K562 (cell line): ENCODE measurements at regions not wholly inside any gene's neighbourhood (a gene's known extent, or its start where the extent isn't known, plus 50 kb on each side); places are given as distances from the start of the nearest gene placed in this dataset.

Source experiments
- ATAC-seq: fragments of 200-7000 bp; cut with Tn5 transposase; 3 replicates; pipeline ENCODE4 v1.9.1; 2020; ENCODE audit warnings: moderate library complexity
- BruUV-seq: library from RNA; stranded (reverse); fragments of 400-500 nt; replicated peaks from 2 replicates; lab custom pipeline; 2021; lab: Mats Ljungman, UMichigan
- CTCF ChIA-PET: fragments of 300-600 bp; formaldehyde crosslinking; extraction: SDS; loops from one replicate; lab custom pipeline; 2021; ENCODE audit warnings: low intra/inter-chr PET ratio; lab: Yijun Ruan, JAX
- POLR2A ChIA-PET: fragments of 300-600, 350-650 bp; sonication (Branson Sonifier 250); formaldehyde crosslinking; extraction: SDS; loops from one replicate; lab custom pipeline; 2021; ENCODE audit warnings: antibody characterized with exemption, inconsistent platforms; lab: Yijun Ruan, JAX
- DNase-seq, 4 experiments: peaks; one replicate each; pipeline versions ENCODE4 v3.0.0 to v3.0.0-alpha.2; 2011 to 2018; ENCODE audit warnings: low spot score in 3 of 4, mixed read lengths in 3 of 4; ENCODE audit errors: extremely low read depth in 1 of 4
- FAIRE-seq: peaks from 2 replicates; lab custom pipeline; 2011; peaks lifted over from hg19 to GRCh38; lab: Jason Lieb, UNC
- H2AFZ ChIP-seq: 2 replicates; pipeline ENCODE4 v1.6.0; 2011; ENCODE audit warnings: low read depth, low read length, control low read depth, inconsistent platforms
- H3K27ac ChIP-seq: fragments of 200-600 bp; 3 replicates; pipeline ENCODE4 v1.8.0; 2011; ENCODE audit warnings: low read depth, mild to moderate bottlenecking, control low read depth, inconsistent platforms, low read length, moderate library complexity, mixed read lengths; ENCODE audit errors: extremely low read depth
- H3K27me3 ChIP-seq, 2 experiments: fragments of 300-600 bp in 1 of 2; 2 replicates in 1 of 2; 3 replicates in 1 of 2; pipeline versions ENCODE4 v1.6.0 to v1.8.0; 2011; ENCODE audit warnings: inconsistent platforms in 2 of 2, low read length in 2 of 2, mild to moderate bottlenecking in 1 of 2, mixed read lengths in 1 of 2, moderate library complexity in 1 of 2; ENCODE audit not compliant: control insufficient read depth in 2 of 2, insufficient read depth in 2 of 2
- H3K36me3 ChIP-seq: fragments of 300-600 bp; 3 replicates; pipeline ENCODE4 v1.8.0; 2011; ENCODE audit warnings: mild to moderate bottlenecking, low read length, inconsistent platforms; ENCODE audit not compliant: control insufficient read depth, insufficient read depth
- H3K4me1 ChIP-seq, 2 experiments: fragments of 200-600 bp in 1 of 2; replicated peaks in 1 of 2; 2 replicates in 1 of 2; 3 replicates in 1 of 2; pipeline versions ENCODE4 v1.5.1 to v1.8.0; 2011; ENCODE audit warnings: inconsistent platforms in 2 of 2, low read length in 2 of 2, mild to moderate bottlenecking in 1 of 2, mixed read lengths in 1 of 2, moderate library complexity in 1 of 2; ENCODE audit not compliant: control insufficient read depth in 2 of 2, insufficient read depth in 2 of 2
- H3K4me2 ChIP-seq: 2 replicates; pipeline ENCODE4 v1.6.1; 2011; ENCODE audit warnings: low read length, control low read depth, inconsistent platforms, mixed read lengths; ENCODE audit not compliant: insufficient read depth
- H3K4me3 ChIP-seq: fragments of 200-600 bp; sonication (generic), shearing (Covaris generic); 2 replicates; pipeline ENCODE4 v1.5.1; 2016; ENCODE audit warnings: control low read depth, inconsistent platforms
- H3K79me2 ChIP-seq: fragments of 200-600 bp; 3 replicates; pipeline ENCODE4 v1.8.0; 2011; ENCODE audit warnings: low read length, inconsistent platforms; ENCODE audit not compliant: control insufficient read depth, insufficient read depth
- H3K9ac ChIP-seq, 2 experiments: 2 replicates each; pipeline versions ENCODE4 v1.6.0 to v1.6.1; 2011; ENCODE audit warnings: low read depth in 2 of 2, low read length in 2 of 2, control low read depth in 1 of 2, inconsistent platforms in 1 of 2, mild to moderate bottlenecking in 1 of 2, mixed read lengths in 1 of 2; ENCODE audit not compliant: insufficient read depth in 1 of 2
- H3K9me1 ChIP-seq: one replicate; pipeline ENCODE4 v1.6.0; 2011; ENCODE audit warnings: inconsistent platforms, mild to moderate bottlenecking, low read length, moderate library complexity; ENCODE audit not compliant: control insufficient read depth, insufficient read depth
- H3K9me3 ChIP-seq: replicated peaks from 2 replicates; pipeline ENCODE4 v1.5.1; 2011; ENCODE audit warnings: low read depth, low read length, inconsistent platforms; ENCODE audit not compliant: control insufficient read depth, insufficient read depth
- H4K20me1 ChIP-seq: replicated peaks from 2 replicates; pipeline ENCODE4 v1.6.1; 2011; ENCODE audit warnings: low read length, inconsistent platforms, mixed read lengths; ENCODE audit not compliant: control insufficient read depth, insufficient read depth
- BRD4 ChIP-seq: fragments of 200-600 bp; sonication (generic); IDR thresholded peaks from 2 replicates; pipeline ENCODE4 v1.6.1; 2017; ENCODE audit warnings: inconsistent platforms
- E2F6 ChIP-seq, 2 experiments: IDR thresholded peaks; 2 replicates each; pipeline ENCODE4 v1.6.1; 2011; ENCODE audit warnings: borderline replicate concordance in 1 of 2, control low read depth in 1 of 2, low read depth in 1 of 2, low read length in 1 of 2, mild to moderate bottlenecking in 1 of 2, mixed read lengths in 1 of 2, moderate library complexity in 1 of 2; ENCODE audit not compliant: insufficient read depth in 1 of 2, insufficient read length in 1 of 2, poor library complexity in 1 of 2, severe bottlenecking in 1 of 2; ENCODE audit errors: extremely low read depth in 1 of 2
- EZH2 ChIP-seq: IDR thresholded peaks from 2 replicates; pipeline ENCODE4 v1.6.1; 2012; ENCODE audit warnings: low read depth, mild to moderate bottlenecking, inconsistent platforms, low read length, borderline replicate concordance
- FOXJ2 ChIP-seq: fragments of 200-800 bp; sonication (Bioruptor generic); IDR thresholded peaks from 2 replicates; pipeline ENCODE4 v1.6.1; 2016; ENCODE audit warnings: missing genetic modification characterization, missing compliant biosample characterization
- HMGXB4 ChIP-seq: sonication (generic); formaldehyde crosslinking; IDR thresholded peaks from 2 replicates; pipeline ENCODE4 v1.8.1; 2023; ENCODE audit warnings: mild to moderate bottlenecking, missing genetic modification reagents
- NFE2 ChIP-seq: IDR thresholded peaks from 2 replicates; pipeline ENCODE4 v1.6.1; 2014; ENCODE audit warnings: antibody characterized with exemption, low read depth
- RAD21 ChIP-seq, 2 experiments: fragments of 250-450 bp in 1 of 2; fragments of 450-650 bp in 1 of 2; sonication (Bioruptor Pico) in 1 of 2; formaldehyde crosslinking in 1 of 2; IDR thresholded peaks in 1 of 2; conservative IDR thresholded peaks in 1 of 2; 2 replicates each; pipeline versions ENCODE4 v1.4.0 to v1.8.0; 2020 to 2022; ENCODE audit warnings: mild to moderate bottlenecking in 2 of 2, moderate library complexity in 1 of 2
- SMAD3 ChIP-seq: fragments of 450-650 bp; formaldehyde crosslinking; conservative IDR thresholded peaks from 2 replicates; pipeline ENCODE4 v1.4.0; 2020; ENCODE audit warnings: mild to moderate bottlenecking
- SUPT5H ChIP-seq: fragments of 450-650 bp; IDR thresholded peaks from 2 replicates; pipeline ENCODE4 v1.6.1; 2016
- ZBTB17 ChIP-seq: fragments of 450-650 bp; formaldehyde crosslinking; IDR thresholded peaks from 2 replicates; pipeline ENCODE4 v1.4.0; 2020; ENCODE audit warnings: mild to moderate bottlenecking
- ZC3H8 ChIP-seq: fragments of 450-650 bp; IDR thresholded peaks from 2 replicates; pipeline ENCODE4 v1.6.1; 2017
- ZNF444 ChIP-seq: fragments of 250-450 bp; sonication (Bioruptor Pico); IDR thresholded peaks from 2 replicates; pipeline ENCODE4 v1.4.0; 2020; ENCODE audit warnings: mild to moderate bottlenecking, moderate library complexity
- ZNF512 ChIP-seq: IDR thresholded peaks from 2 replicates; pipeline ENCODE4 v1.6.1; 2016; ENCODE audit warnings: missing genetic modification characterization, missing compliant biosample characterization
- WGBS: fragments of 100-300 bp; shearing (Covaris generic); methylation state at CpG from one replicate; pipeline ENCODE4 v1.1.6; 2016; ENCODE audit warnings: low coverage, mixed read lengths; ENCODE audit not compliant: insufficient coverage; ENCODE audit errors: missing lambda C conversion rate; 5-methylcytosine and 5-hydroxymethylcytosine counted together
- in situ Hi-C: fragments of 300-500 bp; cut with MboI; formaldehyde crosslinking; loops from 4 replicates; pipeline ENCODE4 v1.15.0; 2018; ENCODE audit warnings: inconsistent platforms, mixed read lengths
- intact Hi-C: fragments of 100-400 bp; cut with micrococcal nuclease; formaldehyde crosslinking; loops from 2 replicates; pipeline ENCODE4 v1.14.2; 2022
- TF ChIP-seq, protein P1 (sequence below), 3 experiments: fragments of 200-800 bp in 1 of 3; fragments of 250-450 bp in 1 of 3; fragments of 450-650 bp in 1 of 3; sonication (Bioruptor Pico) in 1 of 3; sonication (Bioruptor generic) in 1 of 3; formaldehyde crosslinking in 1 of 3; IDR thresholded peaks; 2 replicates each; pipeline versions ENCODE4 v1.6.1 to v1.8.0; 2016 to 2022; ENCODE audit warnings: mild to moderate bottlenecking in 2 of 3, missing genetic modification characterization in 2 of 3, missing compliant biosample characterization in 1 of 3, moderate library complexity in 1 of 3

DNA sequence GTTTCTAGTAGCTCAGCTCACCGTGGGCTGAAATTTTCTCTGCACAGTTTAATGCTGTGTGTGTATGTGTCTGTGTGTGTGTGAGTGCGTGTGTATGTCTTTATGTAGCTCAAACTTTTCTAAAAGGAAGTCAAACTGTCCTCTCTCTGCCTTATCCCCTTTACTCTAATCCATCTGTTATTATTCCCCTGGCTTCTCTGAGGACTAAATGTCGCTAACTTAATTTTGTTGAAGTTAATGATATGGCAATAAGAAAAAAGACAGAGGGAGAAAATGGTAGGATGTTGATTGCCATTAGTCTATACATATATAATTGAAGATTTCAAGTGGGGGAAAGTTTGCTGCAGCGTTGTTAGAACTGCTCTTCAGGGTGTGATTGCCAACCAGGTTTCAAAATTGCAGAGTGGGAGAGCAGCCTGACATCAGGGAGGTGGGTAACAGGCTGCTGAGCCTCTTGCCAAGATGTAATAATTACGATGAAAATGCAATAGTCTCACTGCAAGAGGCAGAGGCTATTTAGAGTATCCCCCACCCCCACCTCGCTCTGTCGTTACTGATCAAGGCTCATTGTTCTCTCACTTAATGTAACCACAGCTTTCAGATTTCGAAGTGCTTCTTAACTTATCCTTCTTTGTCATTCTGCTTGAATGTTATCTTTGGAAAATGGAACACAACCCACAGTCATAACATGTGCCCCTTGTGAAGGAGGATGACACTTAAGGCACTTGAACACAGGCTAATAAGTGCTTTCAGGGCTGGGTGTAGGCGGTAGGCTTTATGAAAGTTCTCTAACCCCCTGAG is 559.0 kb upstream of the PLXNA2 start:
- H3K4me2 ChIP-seq: no peak overlapping the region
- DNase-seq (no peak), ATAC-seq (no peak), FAIRE-seq (no peak)
- WGBS: 2% methylated on average over 9 of the region's 9 CpGs
- H4K20me1 ChIP-seq: no peaks in the 10 kb centered on the region
- no peak overlapping the region for H3K9ac ChIP-seq
- H2AFZ ChIP-seq: no peak overlapping the region
- no peak overlapping the region for H3K27ac ChIP-seq
- H3K36me3 ChIP-seq: no peaks in the 10 kb centered on the region
- intact Hi-C loops (no loop called here), in situ Hi-C loops (no loop called here)
- no peaks in the 10 kb centered on the region for H3K27me3 ChIP-seq
- H3K4me1 ChIP-seq: no peaks in the 10 kb centered on the region
- H3K9me1 ChIP-seq: no peaks in the 10 kb centered on the region
- POLR2A ChIA-PET: no interaction called here
- no peak overlapping the region for H3K4me3 ChIP-seq
- H3K9me3 ChIP-seq: no peaks in the 10 kb centered on the region
- CTCF ChIA-PET: no interaction called here
- no TSS peak for BruUV-seq
- H3K79me2 ChIP-seq: no peaks in the 10 kb centered on the region
- TF ChIP-seq EZH2 (no peak), ZC3H8 (no peak), E2F6 (IDR thresholded peaks at IDR 0.05; ENCODE audit: borderline replicate concordance in 1 of 2, extremely low read depth in 1 of 2, insufficient read depth in 1 of 2, insufficient read length in 1 of 2, low read depth in 1 of 2, low read length in 1 of 2, poor library complexity in 1 of 2, severe bottlenecking in 1 of 2) (no peak), SMAD3 (no peak), FOXJ2 (tag) (no peak), ZBTB17 (CRISPR knock-in tag) (no peak), ZNF512 (tag) (no peak), ZNF444 (CRISPR knock-in tag) (no peak), HMGXB4 (no peak), SUPT5H (no peak), BRD4 (no peak), NFE2 (no peak), RAD21 (CRISPR knock-in tag; conservative IDR thresholded peaks at IDR 0.05 in 1 of 2, IDR thresholded peaks at IDR 0.05 in 1 of 2) (no peak)
- TF ChIP-seq, protein P1, sequence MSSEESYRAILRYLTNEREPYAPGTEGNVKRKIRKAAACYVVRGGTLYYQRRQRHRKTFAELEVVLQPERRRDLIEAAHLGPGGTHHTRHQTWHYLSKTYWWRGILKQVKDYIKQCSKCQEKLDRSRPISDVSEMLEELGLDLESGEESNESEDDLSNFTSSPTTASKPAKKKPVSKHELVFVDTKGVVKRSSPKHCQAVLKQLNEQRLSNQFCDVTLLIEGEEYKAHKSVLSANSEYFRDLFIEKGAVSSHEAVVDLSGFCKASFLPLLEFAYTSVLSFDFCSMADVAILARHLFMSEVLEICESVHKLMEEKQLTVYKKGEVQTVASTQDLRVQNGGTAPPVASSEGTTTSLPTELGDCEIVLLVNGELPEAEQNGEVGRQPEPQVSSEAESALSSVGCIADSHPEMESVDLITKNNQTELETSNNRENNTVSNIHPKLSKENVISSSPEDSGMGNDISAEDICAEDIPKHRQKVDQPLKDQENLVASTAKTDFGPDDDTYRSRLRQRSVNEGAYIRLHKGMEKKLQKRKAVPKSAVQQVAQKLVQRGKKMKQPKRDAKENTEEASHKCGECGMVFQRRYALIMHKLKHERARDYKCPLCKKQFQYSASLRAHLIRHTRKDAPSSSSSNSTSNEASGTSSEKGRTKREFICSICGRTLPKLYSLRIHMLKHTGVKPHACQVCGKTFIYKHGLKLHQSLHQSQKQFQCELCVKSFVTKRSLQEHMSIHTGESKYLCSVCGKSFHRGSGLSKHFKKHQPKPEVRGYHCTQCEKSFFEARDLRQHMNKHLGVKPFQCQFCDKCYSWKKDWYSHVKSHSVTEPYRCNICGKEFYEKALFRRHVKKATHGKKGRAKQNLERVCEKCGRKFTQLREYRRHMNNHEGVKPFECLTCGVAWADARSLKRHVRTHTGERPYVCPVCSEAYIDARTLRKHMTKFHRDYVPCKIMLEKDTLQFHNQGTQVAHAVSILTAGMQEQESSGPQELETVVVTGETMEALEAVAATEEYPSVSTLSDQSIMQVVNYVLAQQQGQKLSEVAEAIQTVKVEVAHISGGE (CRISPR knock-in tag; IDR thresholded peaks at IDR 0.05): no peak
